GM12892 (cell line): ENCODE measurements at regions not wholly inside any gene's neighbourhood (a gene's known extent, or its start where the extent isn't known, plus 50 kb on each side); places are given as distances from the start of the nearest gene placed in this dataset.

ENCODE experiments used
- DNase-seq: peaks from one replicate; pipeline ENCODE4 v3.0.0; 2011; ENCODE audit not compliant: insufficient read length
- FAIRE-seq: peaks from 2 replicates; lab custom pipeline; 2011; peaks lifted over from hg19 to GRCh38; lab: Jason Lieb, UNC
- POLR2A ChIP-seq: IDR thresholded peaks from 2 replicates; pipeline ENCODE4 v1.6.1; 2011; ENCODE audit warnings: low read depth, low read length, control low read depth
- POLR2AphosphoS5 ChIP-seq: IDR thresholded peaks from 2 replicates; pipeline ENCODE4 v1.6.1; 2011; ENCODE audit warnings: low read depth, low read length, control low read depth
- TAF1 ChIP-seq: IDR thresholded peaks from 2 replicates; pipeline ENCODE4 v1.6.1; 2011; ENCODE audit warnings: low read depth, mild to moderate bottlenecking, control low read depth, low read length, borderline replicate concordance

DNA sequence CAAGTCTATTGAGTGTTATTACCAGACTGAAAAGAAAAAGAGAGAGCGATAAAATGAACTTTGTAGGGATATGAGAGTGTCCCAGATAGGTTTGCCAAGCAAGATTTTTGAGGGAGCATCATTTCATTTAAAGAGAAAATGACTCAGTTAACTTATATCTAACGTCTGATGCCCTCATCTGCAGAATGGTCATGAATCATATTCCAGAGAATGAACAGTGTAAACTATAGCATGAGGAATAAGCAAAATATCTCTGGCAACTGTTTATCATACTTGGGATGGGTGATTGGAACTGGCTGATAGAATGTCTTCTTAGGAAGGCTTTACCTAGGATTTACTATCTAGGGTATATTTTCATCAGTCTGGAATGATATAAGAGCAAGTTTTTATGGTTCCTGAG lies 289.4 kb downstream of the CMPK2 start:
- TF ChIP-seq TAF1 (no peak), POLR2A (no peak), POLR2AphosphoS5 (no peak)
- FAIRE-seq (no peak), DNase-seq (no peak)

DNA sequence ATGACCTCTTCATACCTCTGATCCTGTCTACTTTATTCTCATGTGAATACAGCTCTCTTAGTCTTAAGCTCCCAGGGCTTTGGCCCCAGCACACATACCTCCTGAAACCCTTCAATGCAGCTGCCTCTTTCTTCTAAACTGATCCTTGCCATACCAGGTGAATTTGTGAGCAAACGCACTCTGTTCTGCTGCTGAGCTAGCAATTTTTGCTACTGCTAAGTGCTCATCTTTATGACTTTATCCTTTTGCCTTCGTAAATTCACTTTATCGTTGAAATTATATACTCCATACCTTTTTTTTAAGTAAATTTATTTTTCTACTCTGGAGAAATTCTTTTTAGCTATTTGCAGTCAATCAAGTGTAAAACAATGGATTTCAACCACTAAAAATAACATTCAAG lies 287.7 kb downstream of the CMPK2 start:
- no peak for FAIRE-seq
- no peak for TF ChIP-seq POLR2AphosphoS5
- TF ChIP-seq TAF1 = no peak
- TF ChIP-seq POLR2A = no peak
- no peak for DNase-seq

DNA sequence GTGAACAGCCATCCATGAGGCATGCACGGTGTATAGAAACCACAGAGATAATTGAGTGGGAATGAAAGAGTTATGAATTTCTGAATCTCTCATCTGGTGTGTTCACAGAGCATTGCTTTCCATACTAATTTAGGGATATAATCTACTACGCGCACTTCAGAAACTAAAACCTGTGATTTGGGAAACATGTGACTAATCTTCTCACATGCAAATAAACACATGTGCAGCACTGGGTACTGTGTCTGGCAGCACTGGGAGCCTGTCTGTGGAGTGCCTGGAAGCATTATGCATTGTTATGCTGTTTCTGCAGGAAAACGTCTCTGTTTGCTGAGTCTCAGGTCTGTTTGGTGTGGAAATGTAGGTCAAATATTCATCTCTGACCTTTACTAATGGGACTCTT lies 287.3 kb downstream of the CMPK2 start:
- DNase-seq = no peak
- no peak for FAIRE-seq

DNA sequence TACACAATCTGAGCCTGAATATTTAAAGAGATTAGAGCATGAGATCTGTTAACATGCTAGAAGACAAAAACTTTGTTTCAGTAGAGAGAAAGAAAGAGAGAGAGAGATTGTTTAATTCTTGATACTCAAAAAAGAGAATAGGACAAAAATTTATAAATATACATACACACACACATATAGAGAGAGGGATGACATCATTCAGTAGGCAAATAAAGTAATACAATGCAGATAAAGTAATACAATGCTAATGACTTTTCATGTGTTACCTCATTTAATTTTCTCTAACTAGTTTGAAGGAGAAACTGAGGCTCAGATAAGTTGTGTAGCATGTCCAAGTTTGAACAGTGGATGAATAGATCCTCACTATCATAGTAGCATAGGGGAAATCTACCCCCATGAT lies 286.4 kb downstream of the CMPK2 start:
- FAIRE-seq (no peak), DNase-seq (no peak)
- no peak for TF ChIP-seq POLR2AphosphoS5
- TF ChIP-seq POLR2A = no peak
- TF ChIP-seq TAF1 = no peak

More for the DNA sequence above, 287.3 kb downstream of the CMPK2 start:
- TF ChIP-seq TAF1 (no peak), POLR2AphosphoS5 (no peak), POLR2A (no peak)

DNA sequence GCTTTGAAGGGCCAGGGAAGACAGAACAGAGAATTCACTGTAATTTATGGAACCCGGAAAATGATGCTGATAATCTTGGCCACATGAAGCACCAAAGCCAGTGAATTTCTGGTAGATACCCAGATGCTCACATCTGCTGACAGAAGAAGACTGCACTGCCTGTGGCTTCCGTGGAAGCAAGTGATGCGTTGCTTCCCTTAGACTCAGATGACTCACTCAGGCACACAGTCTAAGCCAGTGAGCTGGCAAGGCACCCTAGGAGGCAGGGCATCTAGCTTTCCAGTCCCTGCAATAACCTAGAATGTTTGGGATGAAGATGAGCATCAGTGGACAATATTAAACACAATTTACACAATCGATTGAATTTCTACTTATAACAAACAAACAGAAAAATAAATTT lies 284.7 kb downstream of the CMPK2 start:
- FAIRE-seq (no peak), DNase-seq (no peak)

DNA sequence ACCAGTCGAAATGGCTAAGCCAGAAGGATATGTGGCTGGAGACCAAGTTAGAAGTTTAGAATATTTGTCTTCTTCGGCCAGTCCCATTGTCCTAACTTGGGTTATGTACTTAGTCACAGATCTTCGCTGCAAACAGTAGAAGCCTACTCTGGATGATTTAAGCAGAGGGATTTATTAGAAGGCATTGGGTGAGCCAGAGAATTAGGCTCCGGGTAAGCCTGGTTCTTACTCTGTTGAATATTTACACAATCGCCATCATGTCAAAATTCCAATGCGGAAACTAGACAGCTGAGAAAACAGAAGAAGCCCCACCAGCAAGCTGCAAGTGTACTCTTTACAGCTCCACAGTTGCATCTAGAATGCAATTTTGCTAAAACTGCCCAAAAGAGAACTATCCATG lies 276.6 kb downstream of the CMPK2 start:
- TF ChIP-seq POLR2A (no peak), TAF1 (no peak), POLR2AphosphoS5 (no peak)
- FAIRE-seq (no peak), DNase-seq (no peak)

More for the DNA sequence above, 284.7 kb downstream of the CMPK2 start:
- TF ChIP-seq TAF1 (no peak), POLR2AphosphoS5 (no peak), POLR2A (no peak)

DNA sequence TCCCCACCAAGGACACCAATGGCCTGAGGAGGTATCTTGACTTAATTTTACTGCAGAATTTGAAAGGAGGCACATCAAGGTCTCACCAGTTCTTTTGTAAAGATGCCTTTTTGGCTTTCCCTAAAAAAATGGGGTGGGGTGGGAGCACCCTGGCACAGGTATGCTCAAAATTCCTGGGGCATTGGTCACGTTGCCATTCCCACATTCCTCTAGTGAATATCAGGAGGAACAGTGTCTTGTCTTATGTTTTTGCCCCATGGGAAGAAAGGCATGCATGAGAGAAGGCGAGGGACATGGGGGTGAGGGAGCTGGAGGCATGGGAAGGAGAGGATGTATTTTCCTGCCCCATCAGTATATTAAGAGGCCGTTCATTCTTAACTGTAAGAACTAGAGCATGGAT lies 275.3 kb downstream of the CMPK2 start:
- FAIRE-seq (no peak), DNase-seq (no peak)
- TF ChIP-seq POLR2AphosphoS5 (no peak), TAF1 (no peak), POLR2A (no peak)

DNA sequence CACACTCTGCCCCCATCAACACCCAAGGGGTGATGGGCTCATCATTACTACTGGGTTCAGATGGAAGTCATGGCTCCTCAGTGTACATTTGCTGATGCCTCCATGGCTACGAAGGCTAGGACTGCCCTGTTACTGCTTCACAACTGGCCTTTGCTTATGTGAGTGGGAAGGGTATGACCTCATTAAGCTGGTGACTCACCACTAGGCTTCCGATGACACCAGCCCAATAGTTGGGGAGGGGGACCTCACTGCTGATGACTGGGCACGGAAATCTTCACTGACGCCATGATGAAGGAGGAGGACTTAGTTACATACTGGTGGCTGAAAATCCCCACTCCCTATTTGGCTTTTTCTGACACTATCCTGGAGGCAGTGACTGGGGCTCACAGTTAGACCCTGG lies 263.2 kb downstream of the CMPK2 start:
- TF ChIP-seq POLR2AphosphoS5 (no peak), TAF1 (no peak), POLR2A (no peak)
- DNase-seq (no peak), FAIRE-seq (no peak)

DNA sequence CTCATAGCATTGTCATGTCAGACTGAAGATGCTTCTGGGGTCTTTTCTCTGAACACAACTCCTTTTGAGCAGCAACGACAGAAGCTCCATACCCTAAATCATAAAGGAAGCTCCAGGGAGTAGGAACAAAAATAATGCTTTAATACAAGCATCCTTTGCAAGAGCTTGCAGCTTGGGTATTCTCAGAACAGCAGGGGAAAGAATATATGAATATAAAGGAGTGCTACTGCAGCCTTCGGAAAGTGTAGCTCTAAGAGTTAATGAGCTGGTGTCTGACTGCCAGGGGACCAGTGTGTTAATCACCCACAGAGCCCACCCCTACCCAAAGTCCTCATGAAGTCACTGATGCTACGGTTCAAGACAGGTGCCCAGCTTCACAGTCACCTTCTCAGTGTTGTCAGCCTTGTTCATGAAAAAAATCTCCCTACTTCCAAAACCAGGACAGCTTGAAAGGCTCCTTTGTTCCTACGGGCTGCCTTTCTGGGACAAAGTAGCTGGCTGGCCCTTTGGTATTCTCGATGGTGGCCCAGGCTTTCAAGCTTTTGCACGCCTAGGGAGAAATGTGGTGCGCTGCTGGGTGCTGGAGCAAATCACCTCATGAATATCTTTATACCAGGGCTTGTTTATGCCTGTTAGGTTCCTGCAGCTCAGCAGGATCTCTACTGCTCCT lies 259.7 kb downstream of the CMPK2 start:
- TF ChIP-seq POLR2AphosphoS5 = no peak
- TF ChIP-seq TAF1 = no peak
- no peak for TF ChIP-seq POLR2A
- no peak for FAIRE-seq

DNA sequence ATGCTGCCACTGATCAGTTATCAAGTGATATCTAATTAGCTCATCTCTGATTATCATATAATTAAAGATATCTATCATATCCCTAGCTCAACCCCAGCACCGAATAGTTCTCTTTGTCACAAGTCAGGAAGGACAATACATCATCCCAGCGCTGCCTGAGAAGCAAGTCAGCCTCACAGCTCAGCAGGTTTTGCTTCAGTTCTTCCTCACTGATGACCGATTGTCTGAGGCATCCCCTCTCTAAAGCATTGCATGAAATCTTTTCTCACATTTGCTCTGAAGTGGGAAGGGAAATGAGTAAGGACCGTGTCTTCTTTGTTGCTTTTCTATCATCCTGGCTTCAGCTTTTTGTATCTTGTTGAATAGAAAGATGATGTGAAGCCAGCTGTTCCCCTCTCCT lies 247.9 kb downstream of the CMPK2 start:
- DNase-seq = no peak
- no peak for FAIRE-seq
- TF ChIP-seq POLR2A (no peak), TAF1 (no peak), POLR2AphosphoS5 (no peak)

More for the DNA sequence above, 259.7 kb downstream of the CMPK2 start:
- DNase-seq = no peak

DNA sequence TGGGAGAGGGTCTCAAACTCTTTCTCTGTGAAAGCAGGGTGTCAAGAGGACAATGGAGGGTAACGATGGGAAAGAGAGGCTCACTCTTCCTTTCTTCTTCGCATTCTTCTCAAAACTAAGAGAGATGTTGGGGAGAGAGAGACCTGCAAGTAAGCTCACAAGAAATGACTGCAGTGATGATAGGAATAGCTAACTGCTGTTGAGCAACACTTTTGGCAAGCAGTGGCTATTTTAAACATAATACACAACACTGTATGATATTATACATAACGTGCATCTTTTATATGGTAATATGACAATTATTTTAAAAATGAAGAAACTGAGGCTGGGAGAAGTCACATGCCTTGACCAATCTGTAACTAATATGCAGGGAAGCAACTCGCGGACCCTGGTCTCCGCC lies 247.5 kb downstream of the CMPK2 start:
- DNase-seq (no peak), FAIRE-seq (no peak)
- TF ChIP-seq POLR2AphosphoS5 (no peak), TAF1 (no peak), POLR2A (no peak)

DNA sequence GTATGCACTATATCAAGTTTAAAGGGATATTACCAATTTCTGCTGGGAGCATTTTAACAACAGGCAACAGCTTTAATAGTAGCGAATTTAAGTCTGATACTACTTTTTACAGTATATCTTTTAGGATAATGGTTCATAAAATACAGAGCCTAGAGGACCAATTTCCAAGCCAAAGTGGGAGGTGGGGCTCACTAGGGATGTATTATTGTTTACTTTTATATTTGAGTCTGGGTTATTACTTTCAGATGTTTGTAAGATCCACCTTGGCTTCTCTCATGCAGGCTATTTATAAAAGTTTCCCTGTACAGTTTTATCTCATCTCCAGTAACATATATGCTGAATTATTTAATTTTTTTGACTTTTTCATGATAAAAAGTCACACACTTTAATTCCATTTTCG lies 242.0 kb downstream of the CMPK2 start:
- TF ChIP-seq POLR2AphosphoS5 (no peak), TAF1 (no peak), POLR2A (no peak)
- no peak for FAIRE-seq
- DNase-seq = no peak
